Activated T-helper 1 cell treated with Interleukin-2 at 50 U/mL for 16 hours (primary cell): ENCODE measurements at regions not wholly inside any gene's neighbourhood (a gene's known extent, or its start where the extent isn't known, plus 50 kb on each side); places are given as distances from the start of the nearest gene placed in this dataset.

Experiments used
- DNase-seq: peaks from one replicate; pipeline ENCODE4 v3.0.0-alpha.2; 2020; ENCODE audit warnings: low read depth

GRCh38 chr6:15063253-15063853 lies 182.5 kb upstream of the JARID2 start:
- no peak for DNase-seq

- DNase-seq = no peak
Observed at GRCh38 chr6:15065261-15065989, 180.4 kb upstream of the JARID2 start.

DNA sequence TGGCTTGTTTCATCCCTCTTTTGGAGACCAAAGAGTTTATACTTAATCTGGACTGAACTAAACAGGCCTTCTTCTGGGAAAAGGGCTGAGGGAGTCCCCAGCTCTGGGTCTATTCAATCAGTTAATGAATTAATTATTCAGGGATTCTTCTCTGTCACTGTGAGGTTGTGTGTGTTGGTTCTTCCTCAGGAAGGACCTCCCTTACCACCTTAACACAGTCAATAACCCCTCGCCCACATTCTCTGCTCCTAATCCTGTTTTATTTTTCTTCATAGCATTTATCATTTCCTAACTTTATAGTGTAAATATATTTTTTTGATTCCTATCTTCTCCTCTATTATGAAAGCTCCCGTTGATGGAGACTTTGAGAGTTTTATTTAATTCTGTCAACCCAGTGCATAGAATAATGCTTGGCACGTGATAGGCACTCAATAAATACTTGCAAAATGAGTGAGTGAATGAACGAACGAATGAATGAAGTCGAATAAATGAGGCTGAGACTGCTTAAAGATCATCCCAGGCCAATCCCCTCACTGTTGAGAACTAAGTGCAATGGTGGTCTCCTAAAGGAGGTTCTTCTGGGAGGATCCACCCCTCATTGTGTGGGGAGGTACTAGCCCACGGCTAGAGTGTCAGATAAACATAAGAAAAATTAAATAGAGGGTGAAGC lies 179.6 kb upstream of the JARID2 start:
- no peak for DNase-seq

DNA sequence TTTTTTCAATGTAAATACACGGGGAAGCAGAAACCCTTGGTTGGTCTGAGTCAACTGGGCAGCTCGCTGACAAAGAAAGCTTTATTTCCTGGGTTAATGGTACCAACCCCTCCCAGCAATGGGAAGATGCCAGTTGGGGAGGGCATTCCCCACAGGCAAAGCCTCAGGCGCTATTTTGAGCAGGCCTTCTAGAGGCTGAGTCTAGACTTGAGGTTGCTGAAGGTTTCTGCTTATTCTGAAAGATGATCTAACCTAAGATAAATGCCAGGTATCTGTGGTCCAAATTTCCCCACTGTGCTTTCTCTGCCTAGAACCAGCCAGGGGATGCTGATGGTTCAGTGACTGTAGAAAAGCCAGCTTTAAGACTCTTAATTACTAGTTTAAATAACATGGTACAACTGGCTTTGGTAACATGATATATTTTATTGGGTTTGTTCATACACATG lies 172.5 kb upstream of the JARID2 start:
- DNase-seq = no peak

GRCh38 chr6:15073883-15074465 lies 171.9 kb upstream of the JARID2 start:
- DNase-seq = no peak

GRCh38 chr6:15074806-15075205 lies 171.1 kb upstream of the JARID2 start:
- DNase-seq = no peak

- no peak for DNase-seq
Observed at GRCh38 chr6:15076565-15076964, 169.3 kb upstream of the JARID2 start.

- no peak for DNase-seq
Observed at GRCh38 chr6:15077006-15077405, 168.9 kb upstream of the JARID2 start.

DNA sequence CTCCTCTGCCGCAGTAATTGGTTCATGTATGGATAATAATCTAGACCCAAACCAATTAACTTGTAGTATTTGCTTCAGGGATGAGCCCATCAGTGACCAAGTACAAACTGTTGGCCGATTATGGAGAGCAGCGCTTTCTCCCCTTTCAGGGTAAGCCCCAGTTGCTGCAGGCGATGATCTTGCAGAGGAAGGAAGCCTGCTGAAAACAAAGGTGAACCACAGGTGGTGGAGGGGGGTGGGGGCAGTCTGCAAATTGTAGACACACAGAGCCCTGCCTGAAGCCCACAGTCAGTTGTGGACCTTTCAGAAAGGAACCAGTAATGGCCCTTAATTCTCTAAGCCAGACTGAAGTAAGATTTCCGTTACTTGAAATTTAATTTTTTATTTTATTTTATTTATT lies 167.9 kb upstream of the JARID2 start:
- DNase-seq = no peak

DNA sequence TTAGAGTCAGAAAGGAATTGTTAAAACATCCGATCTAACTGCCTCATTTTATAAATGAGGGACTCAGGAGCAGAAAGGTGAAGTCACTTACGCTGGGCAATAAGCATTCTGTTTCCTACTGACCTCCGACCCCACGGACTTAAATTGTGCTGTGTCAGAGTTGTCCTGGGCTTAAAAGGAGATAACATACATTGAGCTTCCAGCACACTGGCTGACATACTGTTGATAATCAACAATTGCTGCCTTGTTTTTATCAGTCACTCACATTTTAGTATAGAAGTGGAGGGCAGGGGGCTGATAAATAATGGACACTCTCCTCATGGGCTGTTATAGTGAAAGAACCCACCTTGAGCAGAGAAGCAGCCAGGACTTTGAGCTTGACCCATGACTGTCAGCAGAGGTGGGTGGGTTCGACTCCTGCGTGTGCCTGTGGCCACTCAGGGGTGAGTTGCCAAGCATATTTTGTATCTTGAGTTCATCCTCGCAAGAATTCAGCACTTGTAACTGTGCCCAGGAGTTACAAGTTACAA lies 166.5 kb upstream of the JARID2 start:
- DNase-seq = no peak

DNA sequence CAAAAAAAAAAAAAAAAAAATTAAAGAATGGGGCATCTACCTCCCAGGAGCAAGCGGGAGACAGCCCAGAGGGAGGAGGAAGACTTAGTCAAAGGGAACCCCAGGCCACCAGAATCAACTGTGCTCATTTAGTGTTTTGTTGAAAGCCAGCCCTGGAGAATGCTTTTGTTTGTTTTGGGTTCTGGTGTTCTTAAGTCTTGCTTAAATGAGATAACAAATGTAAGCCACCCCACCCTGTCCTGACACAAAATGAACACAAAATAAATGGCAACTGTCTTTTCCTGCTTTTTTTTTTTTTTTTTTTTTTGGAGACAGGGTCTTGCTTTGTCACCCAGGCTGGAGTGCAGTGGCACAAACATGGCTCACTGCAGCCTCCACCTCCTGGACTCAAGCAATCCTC lies 165.0 kb upstream of the JARID2 start:
- no peak for DNase-seq

DNA sequence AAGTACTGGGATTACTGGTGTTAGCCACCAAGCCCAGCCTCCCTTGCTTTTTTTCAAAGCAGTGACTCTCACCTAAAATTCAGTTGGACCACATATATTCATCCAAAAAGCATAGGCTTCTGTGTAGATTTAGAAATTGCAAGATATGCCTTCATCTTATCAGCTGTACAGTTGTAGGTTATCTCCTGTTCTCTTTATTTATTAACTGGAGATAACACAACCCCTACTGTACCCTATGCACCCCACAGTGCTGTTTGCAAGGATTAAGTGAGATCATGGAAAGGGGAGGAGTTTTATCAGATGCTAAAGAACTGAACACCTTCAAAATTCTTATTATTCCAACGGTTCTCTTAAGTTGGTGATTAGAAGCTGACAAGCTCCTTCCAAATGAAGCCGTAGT lies 164.4 kb upstream of the JARID2 start:
- DNase-seq = no peak

GRCh38 chr6:15082708-15083107 lies 163.2 kb upstream of the JARID2 start:
- no peak for DNase-seq

GRCh38 chr6:15086348-15087158 lies 159.3 kb upstream of the JARID2 start:
- DNase-seq = no peak

DNA sequence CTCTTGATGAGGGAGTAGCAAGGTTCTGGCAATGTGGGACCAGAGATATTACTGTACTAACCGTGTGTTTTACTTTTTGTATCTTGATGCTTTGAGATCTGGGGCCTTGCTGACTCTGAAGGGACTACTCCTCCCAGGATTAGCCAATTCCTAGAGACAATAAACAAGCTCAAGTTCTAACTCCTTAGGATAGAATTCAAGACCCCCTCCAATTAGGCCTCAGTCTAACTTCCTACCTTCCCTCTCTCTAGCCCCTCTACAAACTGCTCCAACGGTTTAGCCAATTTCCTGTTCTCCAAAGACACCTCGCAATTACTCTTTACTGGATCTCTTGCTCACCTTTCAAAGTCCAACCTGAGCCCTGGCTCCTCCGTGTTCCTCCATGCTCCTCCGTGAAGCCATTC lies 158.7 kb upstream of the JARID2 start:
- no peak for DNase-seq

DNA sequence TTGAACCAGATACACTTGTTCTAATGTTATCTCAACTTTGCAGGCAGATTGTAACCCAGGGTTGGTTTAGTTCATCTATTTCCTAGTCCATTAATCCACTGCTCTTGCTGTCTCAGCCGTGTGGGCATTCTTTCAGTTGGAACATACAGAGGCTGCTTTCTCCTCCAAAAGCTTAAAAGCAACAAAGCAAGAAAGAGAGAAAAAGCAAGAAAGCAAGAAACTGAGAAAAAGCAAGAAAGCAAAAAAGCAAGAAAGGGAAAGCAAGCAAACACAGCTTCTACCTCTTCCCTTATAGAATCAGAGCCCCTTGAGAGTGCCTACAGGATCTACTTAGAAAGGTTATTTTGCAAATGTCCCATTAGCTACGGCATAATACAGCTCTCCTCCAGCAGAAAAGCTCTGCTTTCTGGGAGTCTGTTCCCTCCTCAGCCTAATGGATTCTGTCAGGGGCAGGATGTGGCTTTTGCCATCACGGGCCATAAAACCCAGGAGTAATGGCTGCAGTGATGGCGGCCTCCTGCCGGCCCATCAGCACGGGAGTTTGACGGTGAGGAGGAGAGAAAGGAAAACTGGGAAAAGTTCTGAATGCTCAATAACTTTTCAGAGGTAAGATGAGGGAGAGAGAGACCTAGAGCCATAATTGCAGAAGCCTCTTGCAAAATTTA lies 156.8 kb upstream of the JARID2 start:
- no peak for DNase-seq

- DNase-seq = no peak
Observed at GRCh38 chr6:15089569-15090144, 156.2 kb upstream of the JARID2 start.

- no peak for DNase-seq
Observed at GRCh38 chr6:15090145-15090579, 155.7 kb upstream of the JARID2 start.

GRCh38 chr6:15090745-15091384 lies 155.0 kb upstream of the JARID2 start:
- no peak for DNase-seq
